ENCODE measurements at regions not wholly inside any gene's neighbourhood (a gene's known extent, or its start where the extent isn't known, plus 50 kb on each side); places are given as distances from the start of the nearest gene placed in this dataset.
"Not testable (repeated sequence)": the region's sequence is repeated elsewhere in the genome, so short reads cannot be mapped to it uniquely, and the experiment has no call there.

- no peak overlapping the region for H3K27ac Mint-ChIP-seq
- TF ChIP-seq CTCF (IDR thresholded peaks at IDR 0.05): no peak
- POLR2A ChIA-PET: no interaction called here
- H3K27me3 Mint-ChIP-seq: no peaks in the 10 kb centered on the region
- ATAC-seq (ENCODE audit: low read depth): no peak
- H3K4me3 Mint-ChIP-seq: no peak overlapping the region
- no peaks in the 10 kb centered on the region for H3K4me1 Mint-ChIP-seq
- H3K9me3 Mint-ChIP-seq: no peaks in the 10 kb centered on the region
- DNase-seq: no peak
- peaks cover 73% of the 10 kb centered on the region for H3K36me3 Mint-ChIP-seq (ENCODE audit: low read depth)
- intact Hi-C loops (cut with micrococcal nuclease): no loop called here
- CTCF ChIA-PET: interaction anchor here (1.7 kb wide), 1 partner anchor 12 kb away, joined by 4 read pairs; no protein-coding TSS in a partner anchor
Measured at GRCh38 chr6:144467921-144468320, 182.8 kb downstream of the UTRN start.

GRCh38 chr6:144468709-144469108, 183.6 kb downstream of the UTRN start:
- no peak overlapping the region for H3K4me3 Mint-ChIP-seq
- H3K27me3 Mint-ChIP-seq: no peaks in the 10 kb centered on the region
- H3K9me3 Mint-ChIP-seq: no peaks in the 10 kb centered on the region
- intact Hi-C loops (cut with micrococcal nuclease): no loop called here
- DNase-seq: no peak
- TF ChIP-seq CTCF (IDR thresholded peaks at IDR 0.05): no peak
- peaks cover 72% of the 10 kb centered on the region for H3K36me3 Mint-ChIP-seq (ENCODE audit: low read depth)
- peak overlapping the region; percentile 68 for H3K27ac Mint-ChIP-seq
- H3K4me1 Mint-ChIP-seq: no peaks in the 10 kb centered on the region
- POLR2A ChIA-PET: no interaction called here
- CTCF ChIA-PET: no interaction called here
- ATAC-seq (ENCODE audit: low read depth): no peak

- DNase-seq: no peak
- no peak overlapping the region for H3K4me3 Mint-ChIP-seq
- H3K9me3 Mint-ChIP-seq: no peaks in the 10 kb centered on the region
- H3K27me3 Mint-ChIP-seq: no peaks in the 10 kb centered on the region
- POLR2A ChIA-PET: no interaction called here
- intact Hi-C loops (cut with micrococcal nuclease): no loop called here
- peaks cover 72% of the 10 kb centered on the region for H3K36me3 Mint-ChIP-seq (ENCODE audit: low read depth)
- no peak for TF ChIP-seq CTCF (IDR thresholded peaks at IDR 0.05)
- no peak overlapping the region for H3K27ac Mint-ChIP-seq
- CTCF ChIA-PET: no interaction called here
- H3K4me1 Mint-ChIP-seq: no peaks in the 10 kb centered on the region
- ATAC-seq (ENCODE audit: low read depth): no peak
Measured at GRCh38 chr6:144469144-144469575, 184.0 kb downstream of the UTRN start.

GRCh38 chr6:144470201-144470600, 185.1 kb downstream of the UTRN start:
- CTCF ChIA-PET; H3K4me1 Mint-ChIP-seq; intact Hi-C loops (cut with micrococcal nuclease); POLR2A ChIA-PET; H3K27me3 Mint-ChIP-seq; H3K27ac Mint-ChIP-seq; H3K9me3 Mint-ChIP-seq; H3K4me3 Mint-ChIP-seq; ATAC-seq (ENCODE audit: low read depth); DNase-seq: not testable (repeated sequence)
- H3K36me3 Mint-ChIP-seq (ENCODE audit: low read depth): peaks cover 73% of the 10 kb centered on the region

GRCh38 chr6:144471986-144472385, 186.9 kb downstream of the UTRN start:
- Mint-ChIP-seq H3K9me3 (no peaks in the 10 kb centered on the region), H3K4me3 (no peak overlapping the region), H3K4me1 (no peaks in the 10 kb centered on the region), H3K36me3 (ENCODE audit: low read depth) (peaks cover 77% of the 10 kb centered on the region), H3K27ac (no peak overlapping the region), H3K27me3 (no peaks in the 10 kb centered on the region)
- ATAC-seq (ENCODE audit: low read depth) (no peak), DNase-seq (no peak)
- POLR2A ChIA-PET: no interaction called here
- CTCF ChIA-PET: interaction anchor here (0.7 kb wide), 1 partner anchor 10 kb away, joined by 3 read pairs; no protein-coding TSS in a partner anchor
- intact Hi-C loops (cut with micrococcal nuclease): no loop called here
- no peak for TF ChIP-seq CTCF (IDR thresholded peaks at IDR 0.05)

GRCh38 chr6:144474290-144474689, 189.2 kb downstream of the UTRN start:
- DNase-seq (no peak), ATAC-seq (ENCODE audit: low read depth) (no peak)
- ChIA-PET POLR2A (no interaction called here), CTCF (interaction anchor here (1.3 kb wide), 1 partner anchor 256 kb away, joined by 3 read pairs; no protein-coding TSS in a partner anchor)
- no peaks in the 10 kb centered on the region for H3K4me1 Mint-ChIP-seq
- H3K27ac Mint-ChIP-seq: no peak overlapping the region
- H3K9me3 Mint-ChIP-seq: no peaks in the 10 kb centered on the region
- no peak overlapping the region for H3K4me3 Mint-ChIP-seq
- no peak for TF ChIP-seq CTCF (IDR thresholded peaks at IDR 0.05)
- peaks cover 72% of the 10 kb centered on the region for H3K36me3 Mint-ChIP-seq (ENCODE audit: low read depth)
- intact Hi-C loops (cut with micrococcal nuclease): no loop called here
- H3K27me3 Mint-ChIP-seq: no peaks in the 10 kb centered on the region
